ENCODE measurements at regions not wholly inside any gene's neighbourhood (a gene's known extent, or its start where the extent isn't known, plus 50 kb on each side); places are given as distances from the start of the nearest gene placed in this dataset.
"Not testable (repeated sequence)": the region's sequence is repeated elsewhere in the genome, so short reads cannot be mapped to it uniquely, and the experiment has no call there.

GRCh38 chr1:189275796-189276195 is 1201.9 kb downstream of the BRINP3 start:
- no peak for DNase-seq

DNA sequence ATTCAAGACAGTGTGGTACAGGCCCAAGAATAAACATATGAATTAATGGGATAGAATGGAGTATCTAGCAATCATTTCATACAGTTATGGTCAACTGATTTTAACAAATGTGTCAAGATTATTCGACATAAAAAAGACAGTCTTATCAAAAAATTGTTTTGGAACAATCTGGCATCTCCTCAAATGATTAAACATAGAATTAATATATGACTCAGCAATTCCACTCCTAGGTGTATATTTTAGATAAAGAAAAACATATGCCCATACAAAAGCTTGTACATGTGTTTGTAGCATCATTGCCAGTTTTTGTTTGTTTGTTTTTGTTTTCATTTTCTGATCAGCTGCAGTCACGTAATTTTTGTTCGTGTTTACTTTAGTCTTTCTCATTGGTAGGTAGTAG is 1188.3 kb downstream of the BRINP3 start:
- no peak for DNase-seq

DNA sequence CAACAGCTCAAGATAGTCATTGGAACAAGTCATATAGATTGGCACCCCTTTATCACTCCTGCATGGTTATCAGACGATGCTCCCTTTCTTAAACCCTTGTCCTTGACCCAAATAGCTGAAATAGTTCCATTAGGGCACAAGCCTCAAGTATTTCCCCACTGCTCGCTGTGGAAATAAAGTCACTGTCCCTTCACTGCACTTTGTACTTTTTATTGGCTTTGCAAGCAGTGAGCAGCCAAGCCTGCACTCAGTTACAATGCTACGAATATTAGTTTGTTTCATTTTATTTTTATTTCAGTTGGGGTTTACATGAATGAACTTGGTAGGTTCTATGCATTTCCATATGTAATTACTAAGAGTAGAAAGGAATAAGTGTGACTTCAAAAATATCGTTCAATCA is 1176.4 kb downstream of the BRINP3 start:
- no peak for DNase-seq

GRCh38 chr1:189305279-189305678 is 1172.4 kb downstream of the BRINP3 start:
- no peak for DNase-seq

GRCh38 chr1:189311915-189312314 is 1165.7 kb downstream of the BRINP3 start:
- no peak for DNase-seq

DNA sequence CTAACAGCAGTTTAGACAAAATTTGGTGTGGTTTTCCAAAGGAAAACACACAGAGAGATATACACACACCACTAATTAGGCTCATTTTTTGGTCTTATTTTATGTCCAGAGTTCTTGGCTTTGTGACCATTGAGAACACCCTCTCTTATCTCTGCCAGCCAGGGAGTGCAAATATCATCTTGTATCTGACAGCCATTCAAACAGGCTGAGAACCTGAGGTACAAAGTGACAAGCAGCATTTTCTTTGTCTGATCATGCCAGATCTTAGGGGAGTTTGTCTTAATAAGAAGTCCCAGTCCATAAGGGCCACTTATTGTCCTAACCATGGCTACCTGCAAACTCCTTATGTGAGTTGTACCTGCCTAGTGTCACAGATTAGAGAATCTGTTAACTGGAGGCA is 1165.2 kb downstream of the BRINP3 start:
- DNase-seq, result no peak

- no peak for DNase-seq
Measured at GRCh38 chr1:189313488-189313887, 1164.2 kb downstream of the BRINP3 start.

DNA sequence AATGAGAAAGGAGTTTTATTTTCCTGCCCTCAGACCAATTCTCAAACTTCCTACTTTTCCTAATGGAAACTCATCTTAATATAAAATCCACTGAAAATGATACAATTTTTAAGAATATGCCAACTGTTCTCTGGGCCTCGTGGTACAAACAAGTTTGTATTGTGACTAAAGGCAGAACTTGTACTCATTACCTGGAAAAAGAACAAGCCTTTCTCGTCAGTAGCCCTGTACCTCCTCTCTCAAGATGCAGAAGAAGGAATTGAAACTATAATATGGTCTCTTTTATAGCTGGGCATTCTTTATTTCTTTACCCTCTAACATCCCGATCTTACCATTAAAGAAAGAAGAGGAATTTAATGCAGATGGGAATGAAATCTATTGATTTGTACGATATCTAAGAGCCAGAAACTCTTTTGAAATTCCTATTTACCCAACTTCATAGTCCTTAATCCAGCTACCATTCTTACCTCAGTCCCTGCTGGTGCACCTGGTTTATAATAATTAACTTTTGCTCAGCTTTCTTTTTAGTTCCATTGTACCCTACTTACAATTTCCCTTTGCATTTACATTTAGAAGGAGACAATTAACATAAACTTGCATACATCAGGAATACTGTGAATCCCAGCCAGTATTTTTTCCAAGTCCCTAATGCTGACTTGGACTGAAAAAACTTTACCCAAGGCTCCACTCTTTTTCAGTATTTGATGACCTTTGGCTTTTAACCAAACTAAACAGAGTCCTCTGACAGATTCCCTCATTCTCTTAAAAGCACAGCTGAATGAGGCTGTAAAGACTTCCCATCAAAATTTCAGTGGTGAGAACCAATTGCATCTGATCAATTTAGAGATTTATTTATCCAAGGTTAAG is 1162.4 kb downstream of the BRINP3 start:
- DNase-seq, result no peak

DNA sequence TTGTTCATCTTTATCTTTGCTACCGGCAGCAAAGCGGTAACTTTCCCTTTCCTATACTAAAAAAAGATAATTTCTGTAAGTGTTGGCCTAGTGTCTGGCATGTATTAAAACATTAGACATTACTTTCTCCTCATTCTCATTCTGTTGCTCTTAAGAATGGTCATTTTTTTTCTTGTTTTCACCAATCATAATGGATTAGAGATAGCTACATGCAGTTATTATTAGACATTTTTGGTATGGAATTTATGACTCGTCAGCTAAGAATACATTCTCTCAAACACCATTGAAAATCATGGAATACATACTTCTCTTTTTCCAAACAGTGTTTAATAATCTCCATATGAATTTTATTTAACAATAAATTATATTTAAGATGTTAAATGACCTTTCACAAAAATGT is 1154.6 kb downstream of the BRINP3 start:
- no peak for DNase-seq

- not testable (repeated sequence) for DNase-seq
Measured at GRCh38 chr1:189331071-189331470, 1146.6 kb downstream of the BRINP3 start.

GRCh38 chr1:189336115-189337100 is 1141.3 kb downstream of the BRINP3 start:
- DNase-seq, result no peak

DNA sequence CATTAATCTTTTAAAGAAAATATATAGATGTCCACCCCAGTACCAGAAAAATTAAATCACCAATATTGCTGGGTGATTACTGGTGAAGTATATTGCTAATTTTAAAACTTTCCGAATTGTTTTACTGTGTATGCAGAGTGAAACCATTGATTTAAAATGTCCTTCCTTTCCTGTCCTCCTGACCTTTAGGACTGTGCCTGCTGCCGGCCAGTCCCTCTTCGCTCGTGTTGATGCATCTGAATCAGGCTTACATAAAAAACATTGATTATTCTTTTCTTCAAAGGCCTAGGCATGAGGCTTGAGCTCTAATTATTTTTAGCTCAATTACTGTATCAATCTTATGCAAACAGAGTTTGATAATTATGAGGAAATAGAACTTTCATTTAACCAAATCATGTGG is 1128.1 kb downstream of the BRINP3 start:
- no peak for DNase-seq

GRCh38 chr1:189350983-189351616 is 1126.6 kb downstream of the BRINP3 start:
- DNase-seq, result no peak

DNA sequence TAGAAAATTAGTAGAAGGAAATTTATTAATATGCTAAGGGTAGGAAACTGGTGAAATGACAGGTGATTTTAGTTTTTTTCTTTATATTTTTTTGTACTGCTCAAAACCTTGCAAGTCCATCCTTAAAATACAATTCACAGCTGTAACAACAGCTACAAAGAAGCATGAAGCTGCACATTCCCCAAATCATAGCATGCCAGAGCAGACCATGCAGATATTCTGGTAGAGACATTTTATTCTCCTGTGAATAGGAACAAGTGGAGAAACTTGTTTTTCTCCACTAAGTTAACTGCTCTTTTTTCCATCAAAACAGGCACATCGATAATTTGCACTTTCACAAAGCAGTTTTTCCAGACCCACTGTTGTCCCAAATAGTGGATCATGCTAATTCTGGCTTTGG is 1125.7 kb downstream of the BRINP3 start:
- no peak for DNase-seq

- no peak for DNase-seq
Measured at GRCh38 chr1:189356206-189356605, 1121.5 kb downstream of the BRINP3 start.

GRCh38 chr1:189357317-189357716 is 1120.3 kb downstream of the BRINP3 start:
- no peak for DNase-seq

DNA sequence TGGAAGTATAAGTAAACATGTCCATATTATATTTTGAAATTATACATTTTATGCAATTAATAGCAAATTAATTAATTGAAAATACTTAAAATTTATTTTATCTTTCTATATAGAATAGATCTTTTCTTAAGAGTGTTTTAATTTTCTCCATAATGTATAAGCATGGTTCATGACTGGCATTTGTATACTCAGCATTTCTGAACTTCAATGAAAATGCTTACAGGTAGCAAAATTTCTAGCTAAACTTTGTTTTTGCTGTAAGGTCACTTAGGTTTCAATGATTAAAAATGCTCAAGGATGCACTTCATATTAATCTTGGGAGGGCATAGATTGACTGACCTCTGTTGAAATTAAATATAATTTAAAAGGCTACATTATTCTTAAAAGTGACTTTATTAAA is 1108.1 kb downstream of the BRINP3 start:
- no peak for DNase-seq

DNA sequence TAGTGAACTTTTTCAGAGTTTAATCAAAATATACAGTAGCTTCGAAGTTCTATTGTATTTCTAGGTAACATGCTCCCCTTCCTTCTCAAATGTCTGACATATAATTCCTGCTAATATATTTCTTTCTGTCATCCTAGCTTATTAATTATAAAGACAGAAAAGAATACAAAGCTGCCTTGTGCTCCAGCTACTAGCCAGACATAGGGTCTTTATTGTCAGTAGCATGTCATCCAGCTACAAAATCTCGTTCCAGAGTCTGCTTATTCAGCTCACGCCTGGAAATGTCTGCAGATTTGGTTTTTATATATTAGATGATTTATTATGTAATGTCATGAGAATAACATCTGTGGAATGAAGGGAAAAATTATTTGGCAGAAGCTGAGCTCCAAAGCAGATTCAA is 1102.8 kb downstream of the BRINP3 start:
- no peak for DNase-seq

GRCh38 chr1:189405419-189405818 is 1072.2 kb downstream of the BRINP3 start:
- no peak for DNase-seq

DNA sequence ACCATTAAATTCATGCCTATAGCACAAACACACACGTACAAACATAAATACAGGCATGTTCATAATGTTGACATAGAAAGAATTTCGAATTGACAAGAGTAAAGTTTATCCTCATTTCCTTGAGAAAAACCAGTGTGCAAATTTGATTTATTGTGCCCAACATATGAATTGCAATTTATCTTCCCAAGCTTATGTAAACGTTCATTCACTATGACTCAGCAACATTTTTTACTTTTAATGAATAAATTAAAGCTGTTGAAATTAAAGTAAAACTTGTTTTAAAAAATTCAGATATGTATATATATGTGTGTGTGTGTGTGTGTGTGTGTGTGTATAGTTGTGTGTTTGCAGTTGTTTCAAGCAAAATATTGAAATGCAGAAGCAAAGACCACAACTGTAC is 1067.9 kb downstream of the BRINP3 start:
- no peak for DNase-seq

GRCh38 chr1:189424746-189425331 is 1052.8 kb downstream of the BRINP3 start:
- DNase-seq, result peak; percentile 7

- DNase-seq, result peak; percentile 79
Measured at GRCh38 chr1:189429610-189430009, 1048.1 kb downstream of the BRINP3 start.

DNA sequence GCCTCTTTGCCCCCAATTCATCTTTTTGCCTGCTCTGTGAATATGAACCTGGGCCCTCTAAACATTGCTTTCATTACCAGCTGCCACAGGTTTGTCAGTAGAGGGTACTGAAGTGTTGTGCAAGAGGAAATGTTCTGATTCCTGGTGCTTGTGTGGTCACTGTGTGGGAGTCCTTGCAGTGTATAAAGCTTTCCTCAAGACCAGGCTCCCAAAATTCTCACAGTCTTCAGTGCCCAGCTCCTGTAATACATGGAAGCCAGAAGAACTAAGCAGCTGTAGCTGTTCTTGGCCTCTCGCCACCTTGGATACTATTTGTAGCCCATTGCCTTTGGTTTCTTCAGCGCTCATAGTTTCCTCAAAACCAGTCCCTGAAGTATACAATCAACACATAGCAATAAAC is 1046.2 kb downstream of the BRINP3 start:
- no peak for DNase-seq

All from NCI-H82 (cell line).